ENCODE measurements at regions not wholly inside any gene's neighbourhood (a gene's known extent, or its start where the extent isn't known, plus 50 kb on each side); places are given as distances from the start of the nearest gene placed in this dataset.

DNA sequence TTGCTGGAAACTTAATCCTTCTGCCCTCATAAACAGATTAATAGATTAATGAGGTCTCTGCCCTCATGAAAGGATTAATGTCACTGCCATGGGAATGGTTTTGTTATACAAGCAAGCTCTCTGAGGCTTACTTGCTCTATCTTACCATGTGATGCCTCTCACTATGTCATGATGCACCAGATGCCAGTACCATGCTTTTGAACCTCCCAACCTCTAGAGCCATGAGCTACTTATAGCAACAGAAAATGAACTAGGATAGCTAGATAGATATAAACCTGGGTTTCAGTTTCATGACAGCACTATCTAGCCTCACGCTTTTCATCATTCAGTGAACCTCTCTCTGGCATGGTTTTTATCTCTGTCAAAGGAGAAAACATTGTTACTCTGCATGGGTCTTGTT is 371.6 kb upstream of the LRP1B start:
- TF ChIP-seq, protein P1, sequence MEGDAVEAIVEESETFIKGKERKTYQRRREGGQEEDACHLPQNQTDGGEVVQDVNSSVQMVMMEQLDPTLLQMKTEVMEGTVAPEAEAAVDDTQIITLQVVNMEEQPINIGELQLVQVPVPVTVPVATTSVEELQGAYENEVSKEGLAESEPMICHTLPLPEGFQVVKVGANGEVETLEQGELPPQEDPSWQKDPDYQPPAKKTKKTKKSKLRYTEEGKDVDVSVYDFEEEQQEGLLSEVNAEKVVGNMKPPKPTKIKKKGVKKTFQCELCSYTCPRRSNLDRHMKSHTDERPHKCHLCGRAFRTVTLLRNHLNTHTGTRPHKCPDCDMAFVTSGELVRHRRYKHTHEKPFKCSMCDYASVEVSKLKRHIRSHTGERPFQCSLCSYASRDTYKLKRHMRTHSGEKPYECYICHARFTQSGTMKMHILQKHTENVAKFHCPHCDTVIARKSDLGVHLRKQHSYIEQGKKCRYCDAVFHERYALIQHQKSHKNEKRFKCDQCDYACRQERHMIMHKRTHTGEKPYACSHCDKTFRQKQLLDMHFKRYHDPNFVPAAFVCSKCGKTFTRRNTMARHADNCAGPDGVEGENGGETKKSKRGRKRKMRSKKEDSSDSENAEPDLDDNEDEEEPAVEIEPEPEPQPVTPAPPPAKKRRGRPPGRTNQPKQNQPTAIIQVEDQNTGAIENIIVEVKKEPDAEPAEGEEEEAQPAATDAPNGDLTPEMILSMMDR (conservative IDR thresholded peaks at IDR 0.05 in 1 of 2, IDR thresholded peaks at IDR 0.05 in 1 of 2; ENCODE audit: extremely low read depth in 1 of 2, insufficient read depth in 1 of 2, low read depth in 1 of 2, low read length in 2 of 2), result no peak
- no peak for TF ChIP-seq EZH2 (IDR thresholded peaks at IDR 0.05; ENCODE audit: borderline replicate concordance, low read length)
